ENCODE measurements at regions not wholly inside any gene's neighbourhood (a gene's known extent, or its start where the extent isn't known, plus 50 kb on each side); places are given as distances from the start of the nearest gene placed in this dataset.

- no peak for DNase-seq (ENCODE audit: low read depth in 4 of 4, low spot score in 2 of 4)
Observed at GRCh38 chr20:39893003-39893685, 795.9 kb downstream of the MAFB start.

DNA sequence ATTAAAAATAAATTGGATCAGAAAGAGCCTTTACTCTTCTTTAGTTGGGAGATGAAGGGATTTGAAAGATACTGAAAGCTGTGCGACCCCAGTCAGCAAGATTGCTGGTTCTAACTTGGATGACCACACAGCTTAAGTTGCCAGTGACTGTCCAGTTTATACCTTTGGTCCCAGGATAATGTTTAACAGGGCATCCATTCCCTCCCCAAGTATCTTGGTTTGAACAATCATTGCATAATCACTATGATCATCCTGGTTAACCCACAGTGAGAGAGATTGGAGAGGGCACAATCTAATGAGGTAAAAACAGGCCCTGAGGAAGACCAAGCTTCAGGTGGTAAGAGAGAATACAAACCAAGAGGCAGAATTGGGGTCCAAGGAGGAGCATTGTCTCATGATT, 798.3 kb downstream of the MAFB start:
- no peak for DNase-seq (ENCODE audit: low read depth in 4 of 4, low spot score in 2 of 4)

- no peak for DNase-seq (ENCODE audit: low read depth in 4 of 4, low spot score in 2 of 4)
Observed at GRCh38 chr20:39888310-39888709, 800.7 kb downstream of the MAFB start.

DNA sequence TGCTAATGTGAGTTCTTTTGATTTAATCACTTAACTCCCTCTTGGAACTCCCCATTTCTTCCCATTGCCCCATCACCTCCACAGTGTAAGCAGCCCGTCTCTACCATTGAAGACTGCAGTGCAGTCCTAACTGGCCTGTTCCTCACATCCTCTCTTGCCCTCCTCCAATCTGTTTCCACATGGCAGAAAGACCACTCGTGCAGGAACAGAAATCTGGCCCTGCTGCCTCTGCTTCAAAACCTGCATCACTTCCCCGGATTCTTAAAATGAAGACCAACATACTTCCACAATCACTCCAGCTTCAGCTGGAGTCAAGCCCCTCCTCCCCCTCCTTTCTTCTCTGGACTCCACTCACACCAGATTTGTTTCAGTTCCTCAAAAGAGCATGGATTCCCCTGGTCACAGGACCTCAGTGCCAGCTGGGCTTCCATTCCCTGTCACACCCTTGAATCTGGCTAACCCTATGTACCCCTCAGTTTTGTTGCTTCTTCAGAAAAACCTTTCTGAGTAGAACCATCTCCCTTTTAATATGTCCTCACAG, 802.3 kb downstream of the MAFB start:
- no peak for DNase-seq (ENCODE audit: low read depth in 4 of 4, low spot score in 2 of 4)

GRCh38 chr20:39885975-39886649, 802.9 kb downstream of the MAFB start:
- DNase-seq (ENCODE audit: low read depth in 4 of 4, low spot score in 2 of 4): no peak

- DNase-seq (ENCODE audit: low read depth in 4 of 4, low spot score in 2 of 4): no peak
Observed at GRCh38 chr20:39882806-39883205, 806.2 kb downstream of the MAFB start.

- no peak for DNase-seq (ENCODE audit: low read depth in 4 of 4, low spot score in 2 of 4)
Observed at GRCh38 chr20:39880890-39881289, 808.1 kb downstream of the MAFB start.

GRCh38 chr20:39879296-39879695, 809.7 kb downstream of the MAFB start:
- no peak for DNase-seq (ENCODE audit: low read depth in 4 of 4, low spot score in 2 of 4)

GRCh38 chr20:39878809-39879208, 810.2 kb downstream of the MAFB start:
- DNase-seq (ENCODE audit: low read depth in 4 of 4, low spot score in 2 of 4): no peak

DNA sequence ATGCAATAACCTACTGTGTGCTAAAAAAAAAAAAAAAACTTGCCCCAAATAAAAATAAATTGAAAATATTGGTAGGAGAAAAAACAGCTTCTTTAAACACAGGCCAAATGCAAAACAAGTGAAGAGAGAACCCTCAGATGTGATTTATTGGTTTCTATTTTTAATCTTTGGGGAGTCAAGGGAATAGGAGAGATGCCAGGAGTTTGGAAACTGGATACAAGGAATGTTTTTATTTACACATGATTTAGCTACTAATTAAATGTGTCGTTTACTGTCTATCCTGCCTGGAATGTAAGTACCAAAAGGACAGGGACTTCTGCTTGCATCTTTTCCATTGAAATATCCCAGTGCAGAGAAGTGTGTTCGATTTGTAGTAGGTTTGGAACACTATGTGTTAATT, 810.7 kb downstream of the MAFB start:
- no peak for DNase-seq (ENCODE audit: low read depth in 4 of 4, low spot score in 2 of 4)

- no peak for DNase-seq (ENCODE audit: low read depth in 4 of 4, low spot score in 2 of 4)
Observed at GRCh38 chr20:39877788-39878187, 811.2 kb downstream of the MAFB start.

DNA sequence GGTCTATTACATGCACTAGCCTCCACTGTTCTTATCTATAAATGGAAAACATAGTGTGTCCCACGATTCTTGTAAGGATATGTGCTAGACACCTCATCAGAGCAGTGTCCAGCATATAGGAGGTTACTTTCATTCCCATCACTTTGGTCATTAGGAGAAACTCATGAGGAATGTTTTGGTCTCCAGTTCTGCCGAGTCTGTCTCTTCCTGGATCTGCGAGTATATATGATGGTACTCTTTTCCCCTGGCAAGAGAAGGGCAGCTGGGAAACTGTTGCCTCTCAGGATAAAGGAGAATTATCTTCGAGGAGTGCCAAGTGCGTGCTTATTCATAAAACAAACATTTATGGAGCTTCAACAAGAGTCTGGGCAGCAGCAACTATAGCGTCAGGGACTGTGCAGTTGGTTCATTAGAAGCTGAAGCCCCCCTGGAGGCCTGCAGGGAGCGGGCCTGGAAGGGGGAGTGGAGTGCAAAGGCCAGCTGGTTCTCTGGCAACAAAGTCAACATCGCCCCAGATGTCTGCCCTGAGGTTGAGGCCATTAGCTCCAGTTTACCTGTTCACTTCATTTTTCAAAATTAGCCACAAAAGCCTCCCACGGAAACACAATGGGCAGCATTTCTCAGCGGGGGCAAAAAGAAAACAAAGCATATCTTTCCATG, 811.9 kb downstream of the MAFB start:
- no peak for DNase-seq (ENCODE audit: low read depth in 4 of 4, low spot score in 2 of 4)

DNA sequence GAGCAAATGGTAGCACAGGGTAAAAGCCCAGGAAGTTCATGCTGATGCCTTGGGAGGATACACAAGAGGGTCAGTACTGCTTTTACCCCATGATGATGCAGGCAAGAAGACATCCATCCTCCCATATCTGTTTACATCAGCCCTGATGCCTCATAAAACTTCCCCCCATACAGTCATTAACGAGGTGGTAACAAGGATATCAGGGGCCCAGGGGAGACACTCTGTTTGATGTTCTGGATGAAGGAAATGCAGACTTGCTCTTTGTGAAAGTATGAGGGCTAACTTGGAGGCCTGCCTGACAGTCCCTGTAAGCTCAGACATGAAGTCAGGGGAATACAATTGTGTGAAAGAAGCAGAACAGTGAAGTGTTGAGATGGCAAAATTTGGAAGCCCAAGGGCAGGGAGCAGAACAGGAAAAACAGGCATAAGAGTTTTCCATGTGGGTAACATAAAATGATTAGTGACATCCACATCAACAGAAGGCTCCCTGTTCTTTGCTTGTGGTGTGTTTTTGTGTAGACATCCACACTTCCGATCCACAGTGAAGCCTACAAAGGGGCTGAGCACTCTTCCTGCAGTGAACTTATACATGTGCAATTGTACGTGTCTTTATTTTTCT, 813.4 kb downstream of the MAFB start:
- DNase-seq (ENCODE audit: low read depth in 4 of 4, low spot score in 2 of 4): no peak

- DNase-seq (ENCODE audit: low read depth in 4 of 4, low spot score in 2 of 4): no peak
Observed at GRCh38 chr20:39874049-39874893, 814.8 kb downstream of the MAFB start.

- no peak for DNase-seq (ENCODE audit: low read depth in 4 of 4, low spot score in 2 of 4)
Observed at GRCh38 chr20:39873286-39873685, 815.8 kb downstream of the MAFB start.

- no peak for DNase-seq (ENCODE audit: low read depth in 4 of 4, low spot score in 2 of 4)
Observed at GRCh38 chr20:39871013-39871412, 818.0 kb downstream of the MAFB start.

- DNase-seq (ENCODE audit: low read depth in 4 of 4, low spot score in 2 of 4): no peak
Observed at GRCh38 chr20:39865446-39865845, 823.6 kb downstream of the MAFB start.

DNA sequence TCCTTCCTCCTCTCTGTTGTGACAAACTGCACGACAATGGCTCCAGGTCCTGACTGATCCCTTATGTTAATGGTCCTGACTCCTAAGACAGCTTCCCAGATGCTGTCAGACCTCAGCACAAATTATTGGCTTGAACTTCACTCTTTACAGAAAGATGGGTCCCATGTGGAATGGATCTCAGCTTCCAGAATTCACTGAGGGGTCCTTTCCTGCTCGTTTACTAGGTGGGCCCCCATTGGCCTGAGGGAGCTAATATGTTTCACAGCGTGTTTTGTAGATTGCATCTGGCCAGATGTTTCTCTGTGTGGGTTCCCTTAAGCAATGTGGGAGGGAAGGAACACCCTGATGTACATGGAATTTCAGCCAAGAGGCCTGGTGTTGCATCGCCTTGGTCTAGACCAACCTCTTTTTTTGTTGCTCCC, 826.6 kb downstream of the MAFB start:
- DNase-seq (ENCODE audit: low read depth in 4 of 4, low spot score in 2 of 4): no peak

DNA sequence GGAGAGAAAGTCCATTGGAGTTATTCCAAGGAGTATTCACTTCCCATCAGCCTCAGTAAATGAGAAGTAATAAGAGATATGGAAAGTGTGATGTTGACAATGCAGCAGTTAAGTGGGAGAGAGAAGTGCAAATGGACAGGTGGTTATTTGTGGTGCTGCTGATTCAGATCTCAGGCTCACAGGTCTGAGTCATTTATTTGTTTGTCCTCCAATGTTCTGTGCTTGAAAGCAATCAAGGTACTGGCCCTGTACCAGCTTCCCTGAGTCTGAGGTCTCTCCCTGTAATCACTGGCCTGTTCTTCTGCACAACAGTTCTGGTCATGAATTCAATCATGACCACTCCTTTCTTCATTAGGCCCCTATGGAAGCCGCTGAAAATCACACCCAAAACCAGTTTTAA, 827.7 kb downstream of the MAFB start:
- DNase-seq (ENCODE audit: low read depth in 4 of 4, low spot score in 2 of 4): no peak

DNA sequence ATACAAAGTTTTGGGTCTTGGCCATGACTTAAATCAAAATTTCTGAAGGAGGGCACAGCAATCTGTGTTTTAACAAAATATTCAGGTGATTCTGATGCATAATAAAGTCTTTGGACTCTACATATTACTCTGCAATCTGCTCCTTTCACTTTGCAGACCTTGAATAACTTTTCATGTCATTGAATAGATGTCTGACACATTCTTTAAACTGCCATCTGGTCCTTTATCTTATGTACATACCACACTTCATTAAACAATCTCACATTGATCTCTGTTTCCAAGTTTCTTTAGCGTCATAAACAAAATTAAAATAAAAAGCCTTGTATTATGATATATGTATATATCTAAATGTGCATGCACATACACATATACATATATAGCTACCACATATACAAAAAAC, 831.2 kb downstream of the MAFB start:
- no peak for DNase-seq (ENCODE audit: low read depth in 4 of 4, low spot score in 2 of 4)

Measured in left renal cortex interstitium (tissue), 4 donors.